BE2C (cell line): ENCODE measurements at regions not wholly inside any gene's neighbourhood (a gene's known extent, or its start where the extent isn't known, plus 50 kb on each side); places are given as distances from the start of the nearest gene placed in this dataset.
"Not testable (repeated sequence)": the region's sequence is repeated elsewhere in the genome, so short reads cannot be mapped to it uniquely, and the experiment has no call there.

ENCODE experiments used
- DNase-seq: peaks from one replicate; pipeline ENCODE4 v3.0.0-alpha.2; 2020
- H3K27me3 ChIP-seq: fragments of 250-450 bp; sonication (Bioruptor Pico); 2 replicates; pipeline ENCODE4 v1.5.1; 2020; ENCODE audit warnings: mild to moderate bottlenecking
- H3K36me3 ChIP-seq: fragments of 250-450 bp; sonication (Bioruptor Pico); 2 replicates; pipeline ENCODE4 v1.5.1; 2020; ENCODE audit warnings: mild to moderate bottlenecking
- H3K4me1 ChIP-seq: fragments of 250-450 bp; sonication (Bioruptor Pico); 2 replicates; pipeline ENCODE4 v1.5.1; 2020
- H3K4me3 ChIP-seq: 2 replicates; pipeline ENCODE4 v1.5.1; 2011; ENCODE audit warnings: low read depth, low read length
- H3K9me3 ChIP-seq: fragments of 250-450 bp; sonication (Bioruptor Pico); 2 replicates; pipeline ENCODE4 v1.5.1; 2020
- TF ChIP-seq, protein P1 (sequence below): IDR thresholded peaks from 2 replicates; pipeline ENCODE4 v1.5.1; 2012; ENCODE audit warnings: mild to moderate bottlenecking, low read depth, low read length

DNA sequence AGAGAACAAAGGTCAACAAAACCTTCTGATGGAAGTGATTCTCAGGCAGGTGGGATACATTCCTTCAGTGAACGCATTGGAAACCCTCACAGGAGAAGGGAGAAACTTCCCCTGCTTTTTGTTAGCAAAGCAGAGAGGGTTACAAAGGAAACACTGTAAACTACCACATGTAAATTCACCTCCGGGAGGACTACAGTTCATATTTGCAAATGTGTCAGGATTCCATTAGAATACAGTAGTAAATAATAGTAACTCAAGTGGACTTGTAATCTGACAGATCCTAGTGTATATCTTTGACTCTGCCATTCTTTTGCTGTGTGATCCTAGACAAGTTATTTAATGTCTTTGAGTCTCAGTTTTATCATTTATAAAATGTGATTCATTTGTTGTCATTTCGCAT is 504.3 kb upstream of the NRP1 start:
- no peaks in the 10 kb centered on the region for H3K27me3 ChIP-seq
- TF ChIP-seq, protein P1, sequence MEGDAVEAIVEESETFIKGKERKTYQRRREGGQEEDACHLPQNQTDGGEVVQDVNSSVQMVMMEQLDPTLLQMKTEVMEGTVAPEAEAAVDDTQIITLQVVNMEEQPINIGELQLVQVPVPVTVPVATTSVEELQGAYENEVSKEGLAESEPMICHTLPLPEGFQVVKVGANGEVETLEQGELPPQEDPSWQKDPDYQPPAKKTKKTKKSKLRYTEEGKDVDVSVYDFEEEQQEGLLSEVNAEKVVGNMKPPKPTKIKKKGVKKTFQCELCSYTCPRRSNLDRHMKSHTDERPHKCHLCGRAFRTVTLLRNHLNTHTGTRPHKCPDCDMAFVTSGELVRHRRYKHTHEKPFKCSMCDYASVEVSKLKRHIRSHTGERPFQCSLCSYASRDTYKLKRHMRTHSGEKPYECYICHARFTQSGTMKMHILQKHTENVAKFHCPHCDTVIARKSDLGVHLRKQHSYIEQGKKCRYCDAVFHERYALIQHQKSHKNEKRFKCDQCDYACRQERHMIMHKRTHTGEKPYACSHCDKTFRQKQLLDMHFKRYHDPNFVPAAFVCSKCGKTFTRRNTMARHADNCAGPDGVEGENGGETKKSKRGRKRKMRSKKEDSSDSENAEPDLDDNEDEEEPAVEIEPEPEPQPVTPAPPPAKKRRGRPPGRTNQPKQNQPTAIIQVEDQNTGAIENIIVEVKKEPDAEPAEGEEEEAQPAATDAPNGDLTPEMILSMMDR = no peak
- H3K9me3 ChIP-seq = no peaks in the 10 kb centered on the region
- no peak for DNase-seq
- H3K4me1 ChIP-seq = no peaks in the 10 kb centered on the region
- H3K4me3 ChIP-seq = no peak overlapping the region
- no peaks in the 10 kb centered on the region for H3K36me3 ChIP-seq

DNA sequence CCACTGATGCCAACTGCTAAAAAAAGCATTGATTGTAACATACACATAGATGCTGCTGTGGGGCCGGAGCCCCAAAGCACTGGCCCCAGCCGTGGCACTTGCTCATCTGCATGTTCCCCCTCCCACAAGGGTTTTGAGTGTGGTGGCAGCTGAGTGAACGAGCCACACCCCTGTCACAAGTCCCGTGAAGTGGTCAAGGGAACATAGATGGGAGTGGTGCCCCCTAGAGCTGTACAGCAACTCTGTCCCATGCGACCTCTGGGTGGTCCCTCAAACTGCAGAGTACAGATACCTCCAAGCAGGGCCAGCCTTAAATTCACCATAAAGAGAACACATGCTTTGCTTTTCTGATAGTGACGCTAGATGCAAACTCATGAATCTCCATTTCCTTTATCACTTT is 503.3 kb upstream of the NRP1 start:
- H3K36me3 ChIP-seq = no peaks in the 10 kb centered on the region
- TF ChIP-seq, protein P1 = 0 out of 2 replicates have a peak, but pooled peaks have one; percentile 6
- no peak for DNase-seq
- H3K4me3 ChIP-seq = no peak overlapping the region
- no peaks in the 10 kb centered on the region for H3K9me3 ChIP-seq
- H3K4me1 ChIP-seq = peaks cover 4% of the 10 kb centered on the region; the same call in 1 of the 2 replicates
- no peaks in the 10 kb centered on the region for H3K27me3 ChIP-seq

DNA sequence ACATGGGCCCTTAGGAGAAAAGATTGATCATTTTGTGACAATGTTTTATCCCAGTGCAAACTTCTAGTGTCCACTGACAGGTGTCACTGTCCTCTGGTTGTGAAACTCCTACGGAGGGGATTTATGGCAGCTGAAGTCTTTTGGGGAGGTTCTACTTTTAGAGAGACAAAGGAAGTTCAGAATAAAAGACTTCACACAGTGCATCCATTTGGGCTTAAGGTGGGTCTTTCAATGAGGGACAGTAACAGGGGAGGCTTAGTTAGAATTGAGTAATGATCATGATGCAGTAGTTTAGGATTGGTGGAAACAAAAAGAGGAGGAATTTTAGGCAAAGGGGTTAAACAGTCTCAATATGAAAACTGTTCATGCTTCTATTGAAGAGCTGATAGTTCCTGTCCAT is 501.1 kb upstream of the NRP1 start:
- Histone ChIP-seq H3K4me1 (peaks cover 8% of the 10 kb centered on the region; the same call in 1 of the 2 replicates), H3K36me3 (no peaks in the 10 kb centered on the region), H3K4me3 (no peak overlapping the region), H3K27me3 (no peaks in the 10 kb centered on the region), H3K9me3 (no peaks in the 10 kb centered on the region)
- DNase-seq = no peak
- TF ChIP-seq, protein P1 = no peak

DNA sequence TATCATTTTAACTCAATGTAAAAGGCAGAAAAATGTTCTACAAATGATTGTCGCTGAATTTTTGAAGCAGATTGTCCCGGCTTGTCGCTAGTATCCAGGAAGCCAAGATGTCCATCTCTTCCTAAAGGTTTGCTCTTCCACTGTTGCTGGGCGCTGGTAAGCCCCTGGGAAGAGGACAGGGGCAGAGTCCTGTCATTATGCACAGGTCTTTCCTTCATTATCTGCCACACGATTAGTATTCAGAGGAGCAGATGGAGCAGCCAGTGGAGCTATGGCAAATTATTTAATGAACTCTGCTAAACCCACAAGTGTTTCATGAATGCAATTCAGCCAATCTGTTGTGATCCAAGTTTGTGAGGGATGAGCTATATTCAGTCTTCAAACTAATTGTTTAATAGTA is 499.1 kb upstream of the NRP1 start:
- H3K36me3 ChIP-seq = no peaks in the 10 kb centered on the region
- H3K9me3 ChIP-seq = no peaks in the 10 kb centered on the region

DNA sequence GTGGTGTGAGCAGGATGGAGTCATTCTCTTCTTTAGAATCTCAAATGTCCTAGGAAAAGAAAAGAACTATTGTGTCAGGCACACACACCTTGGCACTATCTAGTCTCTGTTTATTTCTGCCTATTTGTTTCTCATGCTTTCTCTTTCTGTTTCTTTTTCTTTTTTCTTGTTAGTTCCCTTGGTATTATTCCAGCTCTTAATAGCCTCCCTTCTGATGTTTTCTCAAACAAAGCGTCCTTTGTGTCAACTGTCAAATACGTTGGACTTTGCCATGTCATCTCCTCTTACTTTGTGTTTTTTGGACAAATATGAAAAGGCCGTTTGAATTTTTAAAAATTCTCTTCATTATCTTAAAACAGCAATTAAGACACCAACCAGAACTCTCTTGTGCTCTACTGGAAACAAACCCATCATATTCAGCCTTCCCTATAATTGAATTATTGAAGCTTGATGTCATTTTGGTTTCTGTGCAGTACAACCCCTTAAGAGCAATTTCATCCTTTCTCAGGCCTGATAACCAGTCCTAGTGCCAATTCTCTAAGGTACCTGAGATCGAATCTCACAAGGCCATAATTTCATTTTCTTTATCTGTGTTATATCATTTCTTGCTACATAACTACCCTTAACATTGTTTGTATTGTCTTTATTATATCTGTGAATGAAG is 497.8 kb upstream of the NRP1 start:
- no peaks in the 10 kb centered on the region for H3K27me3 ChIP-seq
- TF ChIP-seq, protein P1 = no peak
- no peaks in the 10 kb centered on the region for H3K36me3 ChIP-seq
- peaks cover 8% of the 10 kb centered on the region; the same call in 1 of the 2 replicates for H3K4me1 ChIP-seq
- no peaks in the 10 kb centered on the region for H3K9me3 ChIP-seq
- DNase-seq = no peak
- no peak overlapping the region for H3K4me3 ChIP-seq

More for the DNA sequence above, 499.1 kb upstream of the NRP1 start:
- TF ChIP-seq, protein P1 = no peak
- Histone ChIP-seq H3K27me3 (no peaks in the 10 kb centered on the region), H3K4me3 (no peak overlapping the region), H3K4me1 (peaks cover 8% of the 10 kb centered on the region; the same call in 1 of the 2 replicates)
- no peak for DNase-seq

DNA sequence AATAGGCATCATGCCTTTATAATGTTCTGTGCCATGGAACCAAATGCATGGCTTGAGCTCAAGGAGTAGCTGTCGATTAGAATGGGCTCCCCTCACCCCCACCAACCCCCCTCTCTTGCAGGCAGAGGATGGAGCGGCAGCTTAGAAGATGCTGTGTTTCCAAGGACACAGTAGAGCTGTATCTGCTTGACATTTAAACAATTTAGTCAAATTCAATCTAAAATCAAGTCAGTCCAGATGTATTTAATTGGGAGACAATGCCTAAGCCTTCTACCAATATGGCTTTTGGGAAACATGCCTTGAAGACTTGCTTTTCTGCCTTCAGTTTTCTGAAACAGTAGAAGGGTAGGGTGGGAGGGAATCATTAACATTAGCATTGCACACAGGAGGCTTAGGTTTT is 497.1 kb upstream of the NRP1 start:
- no peaks in the 10 kb centered on the region for H3K36me3 ChIP-seq
- H3K27me3 ChIP-seq = no peaks in the 10 kb centered on the region
- DNase-seq = no peak
- TF ChIP-seq, protein P1 = no peak
- H3K4me3 ChIP-seq = no peak overlapping the region
- H3K4me1 ChIP-seq = peaks cover 8% of the 10 kb centered on the region; the same call in 1 of the 2 replicates
- no peaks in the 10 kb centered on the region for H3K9me3 ChIP-seq

DNA sequence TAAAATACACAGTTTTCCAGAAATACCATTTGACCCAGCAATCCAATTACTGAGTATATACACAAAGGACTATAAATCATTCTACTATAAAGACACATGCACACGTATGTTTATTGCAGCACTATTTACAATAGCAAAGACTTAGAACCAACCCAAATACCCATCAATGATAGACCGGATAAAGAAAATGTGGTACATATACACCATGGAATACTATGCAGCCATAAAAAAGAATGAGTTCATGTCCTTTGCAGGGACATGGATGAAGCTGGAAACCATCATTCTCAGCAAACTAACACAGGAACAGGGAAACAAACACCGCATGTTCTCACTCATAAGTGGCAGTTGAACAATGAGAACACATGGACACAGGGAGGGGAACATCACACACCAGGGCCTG is 495.4 kb upstream of the NRP1 start:
- not testable (repeated sequence) for H3K4me1 ChIP-seq, H3K27me3 ChIP-seq, H3K36me3 ChIP-seq, H3K9me3 ChIP-seq, DNase-seq, H3K4me3 ChIP-seq
